IMR-90 (cell line): ENCODE measurements at regions not wholly inside any gene's neighbourhood (a gene's known extent, or its start where the extent isn't known, plus 50 kb on each side); places are given as distances from the start of the nearest gene placed in this dataset.

Source experiments
- ATAC-seq: fragments of 200-7000 bp; cut with Tn5 transposase; 2 replicates; pipeline ENCODE4 v1.9.1; 2020; ENCODE audit warnings: low read depth, mild to moderate bottlenecking, moderate library complexity
- BruUV-seq: library from RNA; stranded (reverse); fragments of 400-500 nt; replicated peaks from 2 replicates; lab custom pipeline; 2021; lab: Mats Ljungman, UMichigan
- CTCF ChIA-PET: fragments of 300-600 bp; formaldehyde crosslinking; extraction: SDS; loops from one replicate; lab custom pipeline; 2021; ENCODE audit warnings: antibody characterized with exemption; lab: Yijun Ruan, JAX
- POLR2A ChIA-PET: fragments of 300-600 bp; sonication (Branson Sonifier 250); formaldehyde crosslinking; loops from one replicate; lab custom pipeline; 2022; ENCODE audit warnings: antibody characterized with exemption; ENCODE audit not compliant: unreplicated experiment; lab: Charles Lee
- DNase-seq: peaks from one replicate; pipeline ENCODE4 v3.0.0; 2013
- H2AFZ ChIP-seq: replicated peaks from 2 replicates; pipeline ENCODE3; 2013; ENCODE audit warnings: low read length, mild to moderate bottlenecking; ENCODE audit not compliant: poor library complexity
- H2AK5ac ChIP-seq: 2 replicates; pipeline ENCODE4 v1.6.1; 2013; ENCODE audit warnings: low read depth, low read length, inconsistent platforms
- H2AK9ac ChIP-seq: replicated peaks from 2 replicates; pipeline ENCODE3; 2013; ENCODE audit warnings: mild to moderate bottlenecking, low read depth, low read length, moderate library complexity; ENCODE audit not compliant: poor library complexity
- H2BK120ac ChIP-seq: 2 replicates; pipeline ENCODE4 v1.6.1; 2013; ENCODE audit warnings: low read depth, low read length, inconsistent platforms
- H2BK15ac ChIP-seq: 3 replicates; pipeline ENCODE4 v1.6.1; 2013; ENCODE audit warnings: low read depth, low read length, inconsistent platforms
- H2BK20ac ChIP-seq: 2 replicates; pipeline ENCODE4 v1.6.1; 2013; ENCODE audit warnings: low read depth, mild to moderate bottlenecking, inconsistent platforms, low read length, moderate library complexity
- H2BK5ac ChIP-seq: 2 replicates; pipeline ENCODE4 v1.6.1; 2013; ENCODE audit warnings: mild to moderate bottlenecking, low read depth, low read length, inconsistent platforms; ENCODE audit not compliant: poor library complexity, severe bottlenecking
- H3K14ac ChIP-seq: replicated peaks from 2 replicates; pipeline ENCODE4 v1.6.1; 2013; ENCODE audit warnings: low read depth, low read length, inconsistent platforms
- H3K18ac ChIP-seq: 2 replicates; pipeline ENCODE4 v1.6.1; 2013; ENCODE audit warnings: low read depth, low read length, control low read depth
- H3K23ac ChIP-seq: 2 replicates; pipeline ENCODE4 v1.6.1; 2013; ENCODE audit warnings: low read depth, low read length, inconsistent platforms
- H3K27ac ChIP-seq: 2 replicates; pipeline ENCODE4 v1.5.1; 2013; ENCODE audit warnings: mild to moderate bottlenecking, control low read depth, low read length; ENCODE audit not compliant: insufficient read depth
- H3K27me3 ChIP-seq: 2 replicates; pipeline ENCODE4 v1.6.1; 2013; ENCODE audit warnings: low read length; ENCODE audit not compliant: control insufficient read depth, insufficient read depth
- H3K36me3 ChIP-seq: 2 replicates; pipeline ENCODE4 v1.6.1; 2013; ENCODE audit warnings: low read length, mixed read lengths; ENCODE audit not compliant: control insufficient read depth, insufficient read depth
- H3K4ac ChIP-seq: 2 replicates; pipeline ENCODE4 v1.6.1; 2013; ENCODE audit warnings: low read depth, low read length, inconsistent platforms
- H3K4me1 ChIP-seq: 2 replicates; pipeline ENCODE4 v1.6.1; 2013; ENCODE audit warnings: low read length, mixed read lengths; ENCODE audit not compliant: control insufficient read depth, insufficient read depth
- H3K4me2 ChIP-seq: 2 replicates; pipeline ENCODE4 v1.6.1; 2013; ENCODE audit warnings: low read depth, mild to moderate bottlenecking, control low read depth, low read length, moderate library complexity
- H3K4me3 ChIP-seq: 2 replicates; pipeline ENCODE4 v1.5.1; 2013; ENCODE audit warnings: low read depth, mild to moderate bottlenecking, control low read depth, low read length, moderate library complexity; ENCODE audit not compliant: insufficient read depth
- H3K56ac ChIP-seq: 2 replicates; pipeline ENCODE4 v1.6.1; 2013; ENCODE audit warnings: low read length, inconsistent platforms; ENCODE audit not compliant: insufficient read depth; ENCODE audit errors: extremely low read depth
- H3K79me1 ChIP-seq, 2 experiments: 2 replicates each; pipeline ENCODE4 v1.6.1; 2013; ENCODE audit warnings: low read length in 2 of 2, inconsistent platforms in 1 of 2, low read depth in 1 of 2
- H3K9ac ChIP-seq: 2 replicates; pipeline ENCODE4 v1.6.1; 2013; ENCODE audit warnings: low read depth, low read length, control low read depth
- H3K9me1 ChIP-seq: 2 replicates; pipeline ENCODE4 v1.6.1; 2013; ENCODE audit warnings: low read length, inconsistent platforms; ENCODE audit not compliant: insufficient read depth
- H3K9me3 ChIP-seq: 2 replicates; pipeline ENCODE4 v1.6.1; 2013; ENCODE audit warnings: low read length; ENCODE audit not compliant: control insufficient read depth, insufficient read depth
- H4K20me1 ChIP-seq: 2 replicates; pipeline ENCODE4 v1.6.1; 2013; ENCODE audit warnings: low read length, inconsistent platforms; ENCODE audit not compliant: insufficient read depth
- H4K5ac ChIP-seq: 2 replicates; pipeline ENCODE4 v1.6.1; 2013; ENCODE audit warnings: mild to moderate bottlenecking, low read depth, low read length, control low read depth
- H4K8ac ChIP-seq, 2 experiments: 2 replicates each; pipeline ENCODE4 v1.6.1; 2013; ENCODE audit warnings: low read depth in 2 of 2, low read length in 2 of 2, control low read depth in 1 of 2, inconsistent platforms in 1 of 2
- H4K91ac ChIP-seq: 2 replicates; pipeline ENCODE4 v1.6.1; 2013; ENCODE audit warnings: low read depth, low read length, inconsistent platforms; ENCODE audit not compliant: insufficient read depth
- MAFK ChIP-seq: IDR thresholded peaks from 2 replicates; pipeline ENCODE4 v1.6.1; 2012; ENCODE audit warnings: low read depth, low read length, improper control_type of control experiment
- POLR2A ChIP-seq: IDR thresholded peaks from 2 replicates; pipeline ENCODE4 v1.6.1; 2012; ENCODE audit warnings: mild to moderate bottlenecking, low read depth, low read length
- dilution Hi-C: fragments of 300-500 bp; cut with HindIII; formaldehyde crosslinking; loops from one replicate; pipeline ENCODE4 v1.14.3; 2018; ENCODE audit warnings: low sequenced_read_pairs; ENCODE audit not compliant: unreplicated experiment
- in situ Hi-C: fragments of 300-500 bp; cut with MboI; formaldehyde crosslinking; loops from 3 replicates; pipeline ENCODE4 v1.14.3; 2019; ENCODE audit warnings: low sequenced_read_pairs, inconsistent platforms, mixed read lengths
- intact Hi-C: fragments of 100-400 bp; cut with micrococcal nuclease; formaldehyde crosslinking; loops from 2 replicates; pipeline ENCODE4 v1.10.0; 2022

GRCh38 chr11:28736256-28736655 is 628.1 kb downstream of the METTL15 start:
- Histone ChIP-seq H2BK120ac (peak overlapping the region; percentile 50), H3K27me3 (no peaks in the 10 kb centered on the region), H4K91ac (no peak overlapping the region; the same call in 1 of the 2 replicates), H3K4me3 (no peak overlapping the region), H3K4me1 (peaks cover 7% of the 10 kb centered on the region), H3K56ac (no peak overlapping the region; the same call in 1 of the 2 replicates), H4K20me1 (no peaks in the 10 kb centered on the region), H3K4ac (peak overlapping the region; percentile 6; the same call in 1 of the 2 replicates), H4K5ac (peak overlapping the region; percentile 67; the same call in 1 of the 2 replicates), H3K9ac (no peak overlapping the region), H3K9me3 (no peaks in the 10 kb centered on the region), H2AFZ (no peak overlapping the region), H3K14ac (no peak overlapping the region), H3K4me2 (peak overlapping the region; percentile 12; the same call in 1 of the 2 replicates), H2BK15ac (no peak overlapping the region; the same call in 2 of the 3 replicates), H3K36me3 (no peaks in the 10 kb centered on the region), H3K9me1 (no peaks in the 10 kb centered on the region), H4K8ac (peak overlapping the region in 1 of 2 experiments; percentile 28; a peak in 2 of 4 replicates), H3K79me1 (no peaks in the 10 kb centered on the region), H2BK20ac (peak overlapping the region; percentile 77), H2BK5ac (peak overlapping the region; percentile 66), H3K18ac (peak overlapping the region; percentile 74), H3K23ac (no peak overlapping the region), H2AK5ac (no peak overlapping the region), H2AK9ac (no peak overlapping the region), H3K27ac (no peak overlapping the region)
- ChIA-PET CTCF (no interaction called here), POLR2A (interaction anchor here (0.6 kb wide), 1 partner anchor 10 kb away, joined by 5 read pairs; no protein-coding TSS in a partner anchor)
- in situ Hi-C loops (no loop called here), intact Hi-C loops (no loop called here), dilution Hi-C loops (no loop called here)
- DNase-seq (peak; percentile 36), ATAC-seq (peak; percentile 73)
- BruUV-seq: no TSS peak
- no peak for TF ChIP-seq POLR2A
- no peak for TF ChIP-seq MAFK
